OCI-LY3 (cell line): ENCODE measurements at regions not wholly inside any gene's neighbourhood (a gene's known extent, or its start where the extent isn't known, plus 50 kb on each side); places are given as distances from the start of the nearest gene placed in this dataset.

Experiments
- H2AFZ ChIP-seq: fragments of 200-600, 300-600 bp; shearing (Covaris generic); 2 replicates; pipeline ENCODE4 v1.6.0; 2014; ENCODE audit warnings: antibody characterized with exemption, low read depth, low read length
- H3K27ac ChIP-seq: fragments of 200-600, 300-600 bp; sonication (generic); 2 replicates; pipeline ENCODE4 v1.5.1; 2014; ENCODE audit warnings: mild to moderate bottlenecking, low read length, moderate library complexity, mixed read lengths
- H3K27me3 ChIP-seq: fragments of 200-600, 300-600 bp; sonication (generic); 2 replicates; pipeline ENCODE4 v1.6.1; 2014; ENCODE audit warnings: low read depth, low read length, mixed read lengths
- H3K36me3 ChIP-seq: fragments of 200-600, 300-600 bp; sonication (generic); replicated peaks from 2 replicates; pipeline ENCODE3; 2014; ENCODE audit warnings: low read depth, low read length, mixed read lengths
- H3K4me1 ChIP-seq: fragments of 300-600, 200-600 bp; sonication (generic); 2 replicates; pipeline ENCODE4 v1.6.1; 2014; ENCODE audit warnings: low read length, mixed read lengths
- H3K4me2 ChIP-seq: fragments of 200-600, 300-600 bp; sonication (generic); 2 replicates; pipeline ENCODE4 v1.6.1; 2014; ENCODE audit warnings: low read length, mixed read lengths
- H3K4me3 ChIP-seq: fragments of 300-600, 200-600 bp; sonication (generic); 2 replicates; pipeline ENCODE4 v1.5.1; 2014; ENCODE audit warnings: antibody characterized with exemption, mild to moderate bottlenecking, low read length, moderate library complexity
- H3K79me2 ChIP-seq: fragments of 300-600, 200-600 bp; shearing (Covaris generic); 2 replicates; pipeline ENCODE4 v1.6.1; 2014; ENCODE audit warnings: mild to moderate bottlenecking, low read length, mixed read lengths
- H3K9ac ChIP-seq: fragments of 300-600, 200-600 bp; shearing (Covaris generic); 2 replicates; pipeline ENCODE4 v1.6.0; 2014; ENCODE audit warnings: mild to moderate bottlenecking, low read length, moderate library complexity
- H3K9me3 ChIP-seq: fragments of 200-600, 300-600 bp; shearing (Covaris generic); 2 replicates; pipeline ENCODE4 v1.6.1; 2014; ENCODE audit warnings: low read length, mixed read lengths; ENCODE audit not compliant: insufficient read depth
- H4K20me1 ChIP-seq: fragments of 200-600, 300-600 bp; sonication (generic); 2 replicates; pipeline ENCODE4 v1.6.1; 2016; ENCODE audit warnings: low read length, mixed read lengths; ENCODE audit not compliant: insufficient read depth
- CTCF ChIP-seq: fragments of 200-600, 300-600 bp; sonication (generic); IDR thresholded peaks from 2 replicates; pipeline ENCODE4 v1.5.1; 2014; ENCODE audit warnings: antibody characterized with exemption, low read length, low read depth
- EZH2phosphoT487 ChIP-seq: fragments of 200-600 bp; shearing (Covaris generic); IDR thresholded peaks from 2 replicates; pipeline ENCODE4 v1.6.1; 2018; ENCODE audit warnings: antibody characterized with exemption, mixed run types, low read depth

DNA sequence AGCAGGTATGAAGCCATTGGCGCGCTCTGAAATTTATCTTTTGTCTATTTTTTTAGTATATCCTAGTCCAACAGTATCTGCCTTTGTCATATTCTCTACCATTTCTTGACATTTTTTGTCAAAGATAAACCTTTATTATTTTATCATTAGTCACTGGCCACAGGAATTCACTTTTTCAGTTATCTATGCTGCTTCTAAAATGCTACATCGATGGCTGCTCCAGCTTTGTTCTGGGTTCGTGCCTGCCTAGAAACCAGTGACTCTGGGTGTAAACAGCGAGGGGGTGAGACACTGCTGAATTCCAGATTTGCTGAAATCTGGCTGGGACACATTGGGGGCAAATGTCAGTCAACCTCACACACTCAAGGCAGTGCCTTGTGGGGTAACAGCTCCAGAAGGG lies 193.4 kb downstream of the CDC5L start:
- Histone ChIP-seq H3K9me3 (no peaks in the 10 kb centered on the region), H3K79me2 (no peaks in the 10 kb centered on the region), H4K20me1 (no peaks in the 10 kb centered on the region), H3K4me2 (no peak overlapping the region), H3K4me3 (no peak overlapping the region), H3K27me3 (peaks cover 26% of the 10 kb centered on the region), H3K9ac (no peak overlapping the region), H3K36me3 (no peaks in the 10 kb centered on the region), H3K4me1 (no peaks in the 10 kb centered on the region), H3K27ac (no peak overlapping the region), H2AFZ (no peak overlapping the region)
- TF ChIP-seq EZH2phosphoT487 = no peak
- TF ChIP-seq CTCF = no peak

DNA sequence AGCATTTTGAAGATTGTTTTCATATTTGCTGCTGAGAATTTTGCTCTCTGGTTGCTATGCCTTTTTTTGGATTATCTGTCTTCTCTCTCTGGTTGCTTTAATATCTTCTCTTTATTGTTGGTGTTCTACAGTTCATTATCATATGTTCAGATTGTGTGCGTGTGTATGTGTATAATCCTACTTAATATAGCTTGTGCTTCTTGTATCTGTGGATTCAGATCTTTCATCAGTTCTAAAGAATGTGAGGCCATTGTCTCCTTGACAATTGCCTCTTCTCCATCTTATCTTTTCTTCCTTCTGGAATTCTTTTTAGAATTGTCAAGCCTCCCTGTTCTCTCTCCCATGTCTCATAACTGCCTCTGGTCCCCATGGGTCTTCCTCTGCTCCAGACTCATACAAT lies 195.4 kb downstream of the CDC5L start:
- Histone ChIP-seq H3K9ac (no peak overlapping the region), H3K27me3 (peaks cover 16% of the 10 kb centered on the region), H3K79me2 (no peaks in the 10 kb centered on the region), H3K36me3 (no peaks in the 10 kb centered on the region), H3K4me1 (no peaks in the 10 kb centered on the region), H3K4me2 (no peak overlapping the region), H3K27ac (no peak overlapping the region), H3K9me3 (no peaks in the 10 kb centered on the region), H4K20me1 (no peaks in the 10 kb centered on the region), H3K4me3 (no peak overlapping the region), H2AFZ (no peak overlapping the region)
- TF ChIP-seq CTCF (no peak), EZH2phosphoT487 (no peak)

GRCh38 chr6:44590471-44590870 lies 203.0 kb downstream of the CDC5L start:
- Histone ChIP-seq H3K79me2 (no peaks in the 10 kb centered on the region), H3K9ac (no peak overlapping the region), H3K4me1 (peaks cover 20% of the 10 kb centered on the region), H3K27ac (no peak overlapping the region), H3K4me3 (no peak overlapping the region), H4K20me1 (no peaks in the 10 kb centered on the region), H3K36me3 (no peaks in the 10 kb centered on the region), H3K27me3 (no peaks in the 10 kb centered on the region), H2AFZ (no peak overlapping the region), H3K4me2 (no peak overlapping the region), H3K9me3 (no peaks in the 10 kb centered on the region)
- TF ChIP-seq EZH2phosphoT487 = no peak
- no peak for TF ChIP-seq CTCF

DNA sequence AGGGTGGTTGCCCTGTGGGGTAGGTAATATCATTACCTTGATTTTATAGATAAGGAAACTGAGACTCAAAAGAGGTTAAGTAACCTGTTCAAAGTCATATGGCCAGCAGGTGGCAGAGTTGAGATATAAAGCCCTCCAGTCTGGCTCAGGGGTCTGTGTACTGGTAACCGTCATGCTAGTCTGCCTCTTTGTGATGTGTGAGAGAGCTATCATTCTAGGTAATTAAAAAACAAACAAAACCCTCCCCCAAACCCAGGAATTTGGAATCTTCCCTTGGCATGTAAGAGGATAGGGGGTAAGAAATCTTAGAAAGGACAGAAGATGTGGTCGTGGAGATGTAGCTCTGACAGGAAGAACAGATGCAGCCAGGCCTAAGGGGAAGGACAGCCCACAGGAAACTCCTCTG lies 206.0 kb downstream of the CDC5L start:
- H3K9me3 ChIP-seq = no peaks in the 10 kb centered on the region
- H3K36me3 ChIP-seq = no peaks in the 10 kb centered on the region
- H3K27ac ChIP-seq = no peak overlapping the region
- no peaks in the 10 kb centered on the region for H3K27me3 ChIP-seq
- no peaks in the 10 kb centered on the region for H3K79me2 ChIP-seq
- H3K9ac ChIP-seq = no peak overlapping the region
- no peaks in the 10 kb centered on the region for H4K20me1 ChIP-seq
- TF ChIP-seq CTCF (peak; percentile 91), EZH2phosphoT487 (no peak)
- H3K4me2 ChIP-seq = peak overlapping the region; percentile 23; the same call in 1 of the 2 replicates
- peaks cover 29% of the 10 kb centered on the region for H3K4me1 ChIP-seq
- H3K4me3 ChIP-seq = no peak overlapping the region
- H2AFZ ChIP-seq = no peak overlapping the region
